Stimulated activated effector memory CD8-positive, alpha-beta T cell treated with anti-CD3 and anti-CD28 coated beads, Interleukin-12 subunit alpha, Interleukin-12 subunit beta, amount 100 ng/mL, for 72 hours (primary cell): ENCODE measurements at regions not wholly inside any gene's neighbourhood (a gene's known extent, or its start where the extent isn't known, plus 50 kb on each side); places are given as distances from the start of the nearest gene placed in this dataset.
"Not testable (repeated sequence)": the region's sequence is repeated elsewhere in the genome, so short reads cannot be mapped to it uniquely, and the experiment has no call there.

Experiments
- ATAC-seq: fragments of 150-1000 bp; cut with Tn5 transposase; 2 replicates; pipeline ENCODE4 v1.10.0; 2021
- DNase-seq, 2 donors: peaks; one replicate each; pipeline ENCODE4 v3.0.0; 2021 to 2022; ENCODE audit warnings: low spot score in 2 of 2
- H3K27ac Mint-ChIP-seq: one replicate; pipeline ENCODE4 v1.8.0; 2022; ENCODE audit warnings: mild to moderate bottlenecking, mixed read lengths
- H3K36me3 Mint-ChIP-seq: one replicate; pipeline ENCODE4 v1.8.0; 2022; ENCODE audit warnings: mild to moderate bottlenecking, mixed read lengths
- H3K4me1 Mint-ChIP-seq: one replicate; pipeline ENCODE4 v1.8.0; 2022; ENCODE audit warnings: mixed read lengths
- H3K4me3 Mint-ChIP-seq: one replicate; pipeline ENCODE4 v1.8.0; 2022; ENCODE audit warnings: mild to moderate bottlenecking, mixed read lengths
- H3K9me3 Mint-ChIP-seq: one replicate; pipeline ENCODE4 v1.8.0; 2022; ENCODE audit warnings: mixed read lengths

- Mint-ChIP-seq H3K36me3 (no peaks in the 10 kb centered on the region), H3K4me3 (no peak overlapping the region), H3K27ac (no peak overlapping the region), H3K9me3 (no peaks in the 10 kb centered on the region), H3K4me1 (no peaks in the 10 kb centered on the region)
- DNase-seq (no peak), ATAC-seq (no peak)
Observed at GRCh38 chr3:193812078-193812725, 219.2 kb downstream of the OPA1 start.

GRCh38 chr3:193812791-193813500 is 219.9 kb downstream of the OPA1 start:
- ATAC-seq (no peak), DNase-seq (no peak)
- no peaks in the 10 kb centered on the region for H3K9me3 Mint-ChIP-seq
- no peaks in the 10 kb centered on the region for H3K36me3 Mint-ChIP-seq
- H3K4me1 Mint-ChIP-seq: no peaks in the 10 kb centered on the region
- H3K27ac Mint-ChIP-seq: no peak overlapping the region
- no peak overlapping the region for H3K4me3 Mint-ChIP-seq

- Mint-ChIP-seq H3K4me1 (no peaks in the 10 kb centered on the region), H3K9me3 (no peaks in the 10 kb centered on the region), H3K27ac (no peak overlapping the region), H3K36me3 (no peaks in the 10 kb centered on the region), H3K4me3 (no peak overlapping the region)
- no peak for ATAC-seq
- no peak for DNase-seq
Observed at GRCh38 chr3:193813501-193813830, 220.5 kb downstream of the OPA1 start.

- Mint-ChIP-seq H3K4me1 (no peaks in the 10 kb centered on the region), H3K4me3 (no peak overlapping the region), H3K27ac (no peak overlapping the region), H3K9me3 (no peaks in the 10 kb centered on the region), H3K36me3 (no peaks in the 10 kb centered on the region)
- DNase-seq: no peak
- no peak for ATAC-seq
Observed at GRCh38 chr3:193814166-193814892, 221.3 kb downstream of the OPA1 start.

- H3K27ac Mint-ChIP-seq: no peak overlapping the region
- no peak overlapping the region for H3K4me3 Mint-ChIP-seq
- H3K36me3 Mint-ChIP-seq: no peaks in the 10 kb centered on the region
- no peaks in the 10 kb centered on the region for H3K4me1 Mint-ChIP-seq
- no peak for DNase-seq
- no peaks in the 10 kb centered on the region for H3K9me3 Mint-ChIP-seq
- ATAC-seq: no peak
Observed at GRCh38 chr3:193815246-193816027, 222.4 kb downstream of the OPA1 start.

- no peak for ATAC-seq
- no peak for DNase-seq
- Mint-ChIP-seq H3K9me3 (no peaks in the 10 kb centered on the region), H3K36me3 (no peaks in the 10 kb centered on the region), H3K4me3 (no peak overlapping the region), H3K4me1 (no peaks in the 10 kb centered on the region), H3K27ac (no peak overlapping the region)
Observed at GRCh38 chr3:193816028-193816395, 223.0 kb downstream of the OPA1 start.

GRCh38 chr3:193816656-193817311 is 223.8 kb downstream of the OPA1 start:
- Mint-ChIP-seq H3K36me3 (no peaks in the 10 kb centered on the region), H3K27ac (no peak overlapping the region), H3K9me3 (no peaks in the 10 kb centered on the region), H3K4me1 (no peaks in the 10 kb centered on the region), H3K4me3 (no peak overlapping the region)
- DNase-seq (no peak), ATAC-seq (no peak)

- H3K9me3 Mint-ChIP-seq: no peaks in the 10 kb centered on the region
- DNase-seq (no peak), ATAC-seq (no peak)
- H3K4me3 Mint-ChIP-seq: no peak overlapping the region
- H3K4me1 Mint-ChIP-seq: no peaks in the 10 kb centered on the region
- H3K36me3 Mint-ChIP-seq: no peaks in the 10 kb centered on the region
- no peak overlapping the region for H3K27ac Mint-ChIP-seq
Observed at GRCh38 chr3:193819117-193820010, 226.4 kb downstream of the OPA1 start.

GRCh38 chr3:193821151-193821668 is 228.2 kb downstream of the OPA1 start:
- H3K36me3 Mint-ChIP-seq: no peaks in the 10 kb centered on the region
- H3K4me1 Mint-ChIP-seq: no peaks in the 10 kb centered on the region
- ATAC-seq: no peak
- no peaks in the 10 kb centered on the region for H3K9me3 Mint-ChIP-seq
- no peak overlapping the region for H3K4me3 Mint-ChIP-seq
- no peak overlapping the region for H3K27ac Mint-ChIP-seq
- DNase-seq: no peak

GRCh38 chr3:193822492-193823212 is 229.6 kb downstream of the OPA1 start:
- DNase-seq (no peak), ATAC-seq (no peak)
- Mint-ChIP-seq H3K9me3 (no peaks in the 10 kb centered on the region), H3K4me3 (no peak overlapping the region), H3K36me3 (no peaks in the 10 kb centered on the region), H3K27ac (no peak overlapping the region), H3K4me1 (no peaks in the 10 kb centered on the region)

GRCh38 chr3:193823213-193823605 is 230.2 kb downstream of the OPA1 start:
- not testable (repeated sequence) for H3K4me3 Mint-ChIP-seq, H3K27ac Mint-ChIP-seq, DNase-seq, H3K36me3 Mint-ChIP-seq, ATAC-seq, H3K9me3 Mint-ChIP-seq, H3K4me1 Mint-ChIP-seq

- Mint-ChIP-seq H3K4me3 (no peak overlapping the region), H3K9me3 (no peaks in the 10 kb centered on the region), H3K27ac (no peak overlapping the region), H3K4me1 (no peaks in the 10 kb centered on the region), H3K36me3 (no peaks in the 10 kb centered on the region)
- ATAC-seq (no peak), DNase-seq (no peak)
Observed at GRCh38 chr3:193824365-193824764, 231.4 kb downstream of the OPA1 start.

- Mint-ChIP-seq H3K27ac (no peak overlapping the region), H3K4me1 (no peaks in the 10 kb centered on the region), H3K4me3 (no peak overlapping the region), H3K36me3 (no peaks in the 10 kb centered on the region), H3K9me3 (no peaks in the 10 kb centered on the region)
- ATAC-seq (no peak), DNase-seq (no peak)
Observed at GRCh38 chr3:193825617-193826016, 232.6 kb downstream of the OPA1 start.
